WERI-Rb-1 (cell line): ENCODE measurements at regions not wholly inside any gene's neighbourhood (a gene's known extent, or its start where the extent isn't known, plus 50 kb on each side); places are given as distances from the start of the nearest gene placed in this dataset.

Experiments used
- DNase-seq: peaks from one replicate; pipeline ENCODE4 v3.0.0-alpha.2; 2020
- H3K27ac ChIP-seq: fragments of 250-450 bp; sonication (Bioruptor Pico); 2 replicates; pipeline ENCODE4 v1.5.1; 2020; ENCODE audit warnings: mild to moderate bottlenecking, moderate library complexity
- H3K27me3 ChIP-seq: fragments of 250-450 bp; sonication (Bioruptor Pico); 2 replicates; pipeline ENCODE4 v1.5.1; 2021; ENCODE audit warnings: mild to moderate bottlenecking, low read depth, moderate library complexity; ENCODE audit not compliant: insufficient read depth, severe bottlenecking
- H3K36me3 ChIP-seq: fragments of 250-450 bp; sonication (Bioruptor Pico); 2 replicates; pipeline ENCODE4 v1.5.1; 2020; ENCODE audit warnings: mild to moderate bottlenecking, moderate library complexity
- H3K4me3 ChIP-seq: 2 replicates; pipeline ENCODE4 v1.5.1; 2011; ENCODE audit warnings: low read depth, mild to moderate bottlenecking, control low read depth, low read length
- H3K9me3 ChIP-seq: fragments of 250-450 bp; sonication (Bioruptor Pico); 2 replicates; pipeline ENCODE4 v1.5.1; 2021; ENCODE audit warnings: mild to moderate bottlenecking, moderate library complexity; ENCODE audit not compliant: severe bottlenecking
- CTCF ChIP-seq: IDR thresholded peaks from 2 replicates; pipeline ENCODE4 v1.5.1; 2011; ENCODE audit warnings: low read depth, mild to moderate bottlenecking, control low read depth, inconsistent platforms, low read length

GRCh38 chr9:27743490-27743889 lies 170.2 kb upstream of the C9orf72 start:
- Histone ChIP-seq H3K4me3 (no peak overlapping the region), H3K27ac (no peak overlapping the region), H3K9me3 (no peaks in the 10 kb centered on the region), H3K27me3 (no peaks in the 10 kb centered on the region), H3K36me3 (no peaks in the 10 kb centered on the region)
- no peak for TF ChIP-seq CTCF
- no peak for DNase-seq

GRCh38 chr9:27747450-27747849 lies 174.2 kb upstream of the C9orf72 start:
- Histone ChIP-seq H3K36me3 (no peaks in the 10 kb centered on the region), H3K9me3 (no peaks in the 10 kb centered on the region), H3K27ac (no peak overlapping the region), H3K27me3 (no peaks in the 10 kb centered on the region), H3K4me3 (no peak overlapping the region)
- DNase-seq = no peak
- TF ChIP-seq CTCF = no peak

- no peak for DNase-seq
- no peak overlapping the region for H3K27ac ChIP-seq
These were observed 176.6 kb upstream of the C9orf72 start for GRCh38 chr9:27749838-27750237.

GRCh38 chr9:27750566-27750965 lies 177.3 kb upstream of the C9orf72 start:
- Histone ChIP-seq H3K27ac (no peak overlapping the region), H3K4me3 (no peak overlapping the region), H3K36me3 (no peaks in the 10 kb centered on the region), H3K27me3 (no peaks in the 10 kb centered on the region), H3K9me3 (no peaks in the 10 kb centered on the region)
- no peak for TF ChIP-seq CTCF
- DNase-seq = peak; percentile 11

More at GRCh38 chr9:27749838-27750237, 176.6 kb upstream of the C9orf72 start:
- H3K27me3 ChIP-seq = no peaks in the 10 kb centered on the region
- TF ChIP-seq CTCF = no peak
- no peaks in the 10 kb centered on the region for H3K9me3 ChIP-seq
- H3K4me3 ChIP-seq = no peak overlapping the region
- no peaks in the 10 kb centered on the region for H3K36me3 ChIP-seq

GRCh38 chr9:27752069-27752468 lies 178.8 kb upstream of the C9orf72 start:
- no peaks in the 10 kb centered on the region for H3K36me3 ChIP-seq
- no peaks in the 10 kb centered on the region for H3K9me3 ChIP-seq
- no peak overlapping the region for H3K4me3 ChIP-seq
- no peak for DNase-seq
- no peak for TF ChIP-seq CTCF
- H3K27ac ChIP-seq = no peak overlapping the region
- no peaks in the 10 kb centered on the region for H3K27me3 ChIP-seq

- Histone ChIP-seq H3K36me3 (no peaks in the 10 kb centered on the region), H3K4me3 (no peak overlapping the region), H3K9me3 (no peaks in the 10 kb centered on the region), H3K27ac (no peak overlapping the region), H3K27me3 (no peaks in the 10 kb centered on the region)
- DNase-seq = no peak
- TF ChIP-seq CTCF = no peak
These were observed 182.6 kb upstream of the C9orf72 start for GRCh38 chr9:27755846-27756245.
